ENCODE measurements at regions not wholly inside any gene's neighbourhood (a gene's known extent, or its start where the extent isn't known, plus 50 kb on each side); places are given as distances from the start of the nearest gene placed in this dataset.

GRCh38 chr2:62291517-62292137 is 95.7 kb downstream of the B3GNT2 start:
- no peak for TF ChIP-seq CTCF (IDR thresholded peaks at IDR 0.05; ENCODE audit: low read length)
- no peak for TF ChIP-seq EZH2 (IDR thresholded peaks at IDR 0.05; ENCODE audit: borderline replicate concordance, low read length)

All from OCI-LY1 (cell line).